GM12878 (cell line): ENCODE measurements at regions not wholly inside any gene's neighbourhood (a gene's known extent, or its start where the extent isn't known, plus 50 kb on each side); places are given as distances from the start of the nearest gene placed in this dataset.

Experiments used
- BACH1 ChIP-seq: fragments of 450-650 bp; IDR thresholded peaks from 2 replicates; pipeline ENCODE4 v1.6.1; 2017; ENCODE audit warnings: mild to moderate bottlenecking, borderline replicate concordance
- CEBPB ChIP-seq, 2 experiments: fragments of 150-350 bp in 1 of 2; IDR thresholded peaks; 2 replicates each; pipeline ENCODE4 v1.6.1; 2012 to 2014; ENCODE audit warnings: low read depth in 2 of 2, low read length in 2 of 2, borderline replicate concordance in 1 of 2, inconsistent platforms in 1 of 2
- DPF2 ChIP-seq: fragments of 450-650 bp; IDR thresholded peaks from 2 replicates; pipeline ENCODE4 v1.6.1; 2017; ENCODE audit warnings: mild to moderate bottlenecking
- HDAC6 ChIP-seq: fragments of 200-600 bp; sonication (generic); IDR thresholded peaks from one replicate; pipeline ENCODE4 v1.8.0; 2017; ENCODE audit warnings: antibody characterized with exemption; ENCODE audit not compliant: unreplicated experiment
- HDGF ChIP-seq: fragments of 450-650 bp; IDR thresholded peaks from 2 replicates; pipeline ENCODE4 v1.6.1; 2016; ENCODE audit warnings: antibody characterized with exemption
- KLF5 ChIP-seq: fragments of 450-650 bp; IDR thresholded peaks from 2 replicates; pipeline ENCODE4 v1.6.1; 2014; ENCODE audit warnings: mild to moderate bottlenecking; ENCODE audit not compliant: partially characterized antibody
- MEF2A ChIP-seq: IDR thresholded peaks from 2 replicates; pipeline ENCODE4 v1.6.1; 2011; ENCODE audit warnings: low read depth, mild to moderate bottlenecking, low read length, moderate library complexity; ENCODE audit not compliant: insufficient read depth
- MYC ChIP-seq: IDR thresholded peaks from 2 replicates; pipeline ENCODE4 v1.6.1; 2011; ENCODE audit warnings: mild to moderate bottlenecking, low read length, moderate library complexity, inconsistent platforms; ENCODE audit not compliant: insufficient read depth, insufficient replicate concordance, insufficient read length, severe bottlenecking
- NBN ChIP-seq: fragments of 450-650 bp; IDR thresholded peaks from 2 replicates; pipeline ENCODE4 v1.6.1; 2016
- NFXL1 ChIP-seq: fragments of 450-650 bp; IDR thresholded peaks from 2 replicates; pipeline ENCODE4 v1.6.1; 2017; ENCODE audit warnings: antibody characterized with exemption, mild to moderate bottlenecking, borderline replicate concordance
- NR2C1 ChIP-seq: fragments of 450-650 bp; IDR thresholded peaks from 2 replicates; pipeline ENCODE4 v1.6.1; 2017; ENCODE audit warnings: antibody characterized with exemption, mild to moderate bottlenecking, moderate library complexity
- PAX5 ChIP-seq: IDR thresholded peaks from 2 replicates; pipeline ENCODE4 v1.6.1; 2011; ENCODE audit warnings: low read depth, low read length, borderline replicate concordance
- POLR2AphosphoS5 ChIP-seq: IDR thresholded peaks from 2 replicates; pipeline ENCODE4 v1.6.1; 2011; ENCODE audit warnings: mild to moderate bottlenecking, low read length, inconsistent platforms
- SMC3 ChIP-seq: IDR thresholded peaks from 2 replicates; pipeline ENCODE4 v1.6.1; 2011; ENCODE audit warnings: low read length, improper control_type of control experiment, borderline replicate concordance
- SP1 ChIP-seq: IDR thresholded peaks from one replicate; pipeline ENCODE4 v1.6.1; 2011; ENCODE audit warnings: low read depth, low read length
- TCF12 ChIP-seq: IDR thresholded peaks from 2 replicates; pipeline ENCODE4 v1.6.1; 2011; ENCODE audit warnings: low read depth, mild to moderate bottlenecking, low read length
- ZNF384 ChIP-seq: IDR thresholded peaks from 2 replicates; pipeline ENCODE4 v1.6.1; 2012; ENCODE audit warnings: low read depth, mild to moderate bottlenecking, low read length, improper control_type of control experiment, borderline replicate concordance
- TF ChIP-seq, protein P1 (sequence below): IDR thresholded peaks from 2 replicates; pipeline ENCODE4 v1.6.1; 2012; ENCODE audit warnings: low read length, inconsistent platforms
- TF ChIP-seq, protein P2 (sequence below): fragments of 450-650 bp; IDR thresholded peaks from 2 replicates; pipeline ENCODE4 v1.6.1; 2016; ENCODE audit warnings: mild to moderate bottlenecking
- TF ChIP-seq, protein P3 (sequence below): fragments of 450-650 bp; IDR thresholded peaks from 2 replicates; pipeline ENCODE4 v1.6.1; 2017; ENCODE audit warnings: mild to moderate bottlenecking, moderate library complexity
- TF ChIP-seq, protein P4 (sequence below): fragments of 450-650 bp; IDR thresholded peaks from 2 replicates; pipeline ENCODE4 v1.6.1; 2017; ENCODE audit warnings: mild to moderate bottlenecking, low read depth, inconsistent platforms; ENCODE audit not compliant: poor library complexity, severe bottlenecking

DNA sequence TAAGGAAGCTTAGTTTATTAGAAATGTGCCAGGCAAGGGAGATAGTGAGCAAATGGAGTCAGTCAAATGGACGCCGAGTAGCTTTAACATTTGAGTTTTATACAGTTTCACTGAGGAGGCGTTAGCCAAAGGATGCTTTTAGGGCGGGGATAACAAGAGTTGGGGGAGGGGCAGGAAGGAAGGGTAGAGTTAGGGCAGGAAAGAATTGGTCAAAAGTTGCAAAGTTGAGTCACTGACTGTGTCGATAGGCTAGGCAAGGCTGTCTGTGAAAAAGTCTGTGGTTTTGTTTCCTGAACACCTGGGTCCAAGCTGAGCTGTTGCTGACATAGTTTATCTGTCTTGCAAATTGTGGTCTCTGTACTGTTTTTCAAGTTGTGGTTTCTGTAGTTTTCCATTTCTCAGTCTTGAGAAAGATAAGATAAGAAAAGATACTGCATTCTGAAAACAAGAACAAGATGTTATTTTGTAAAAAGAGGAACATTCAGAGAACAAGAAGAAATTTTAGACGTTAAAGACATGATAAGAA lies 62.6 kb upstream of the RESF1 start (continued):
- TF ChIP-seq, protein P1, sequence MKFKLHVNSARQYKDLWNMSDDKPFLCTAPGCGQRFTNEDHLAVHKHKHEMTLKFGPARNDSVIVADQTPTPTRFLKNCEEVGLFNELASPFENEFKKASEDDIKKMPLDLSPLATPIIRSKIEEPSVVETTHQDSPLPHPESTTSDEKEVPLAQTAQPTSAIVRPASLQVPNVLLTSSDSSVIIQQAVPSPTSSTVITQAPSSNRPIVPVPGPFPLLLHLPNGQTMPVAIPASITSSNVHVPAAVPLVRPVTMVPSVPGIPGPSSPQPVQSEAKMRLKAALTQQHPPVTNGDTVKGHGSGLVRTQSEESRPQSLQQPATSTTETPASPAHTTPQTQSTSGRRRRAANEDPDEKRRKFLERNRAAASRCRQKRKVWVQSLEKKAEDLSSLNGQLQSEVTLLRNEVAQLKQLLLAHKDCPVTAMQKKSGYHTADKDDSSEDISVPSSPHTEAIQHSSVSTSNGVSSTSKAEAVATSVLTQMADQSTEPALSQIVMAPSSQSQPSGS = peak; percentile 89
- TF ChIP-seq MEF2A = peak; percentile 81
- TF ChIP-seq, protein P2, sequence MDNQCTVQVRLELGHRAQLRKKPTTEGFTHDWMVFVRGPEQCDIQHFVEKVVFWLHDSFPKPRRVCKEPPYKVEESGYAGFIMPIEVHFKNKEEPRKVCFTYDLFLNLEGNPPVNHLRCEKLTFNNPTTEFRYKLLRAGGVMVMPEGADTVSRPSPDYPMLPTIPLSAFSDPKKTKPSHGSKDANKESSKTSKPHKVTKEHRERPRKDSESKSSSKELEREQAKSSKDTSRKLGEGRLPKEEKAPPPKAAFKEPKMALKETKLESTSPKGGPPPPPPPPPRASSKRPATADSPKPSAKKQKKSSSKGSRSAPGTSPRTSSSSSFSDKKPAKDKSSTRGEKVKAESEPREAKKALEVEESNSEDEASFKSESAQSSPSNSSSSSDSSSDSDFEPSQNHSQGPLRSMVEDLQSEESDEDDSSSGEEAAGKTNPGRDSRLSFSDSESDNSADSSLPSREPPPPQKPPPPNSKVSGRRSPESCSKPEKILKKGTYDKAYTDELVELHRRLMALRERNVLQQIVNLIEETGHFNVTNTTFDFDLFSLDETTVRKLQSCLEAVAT = peak; percentile 69
- no peak for TF ChIP-seq HDGF
- peak; percentile 82 for TF ChIP-seq POLR2AphosphoS5
- TF ChIP-seq PAX5 = peak; percentile 91; the same call in 1 of the 2 replicates
- TF ChIP-seq KLF5 = peak; percentile 48
- TF ChIP-seq ZNF384 = no peak; the same call in 1 of the 2 replicates
- TF ChIP-seq DPF2 = 0 out of 2 replicates have a peak, but pooled peaks have one; percentile 8
- TF ChIP-seq BACH1 = 0 out of 2 replicates have a peak, but pooled peaks have one; percentile 20
- TF ChIP-seq, protein P3, sequence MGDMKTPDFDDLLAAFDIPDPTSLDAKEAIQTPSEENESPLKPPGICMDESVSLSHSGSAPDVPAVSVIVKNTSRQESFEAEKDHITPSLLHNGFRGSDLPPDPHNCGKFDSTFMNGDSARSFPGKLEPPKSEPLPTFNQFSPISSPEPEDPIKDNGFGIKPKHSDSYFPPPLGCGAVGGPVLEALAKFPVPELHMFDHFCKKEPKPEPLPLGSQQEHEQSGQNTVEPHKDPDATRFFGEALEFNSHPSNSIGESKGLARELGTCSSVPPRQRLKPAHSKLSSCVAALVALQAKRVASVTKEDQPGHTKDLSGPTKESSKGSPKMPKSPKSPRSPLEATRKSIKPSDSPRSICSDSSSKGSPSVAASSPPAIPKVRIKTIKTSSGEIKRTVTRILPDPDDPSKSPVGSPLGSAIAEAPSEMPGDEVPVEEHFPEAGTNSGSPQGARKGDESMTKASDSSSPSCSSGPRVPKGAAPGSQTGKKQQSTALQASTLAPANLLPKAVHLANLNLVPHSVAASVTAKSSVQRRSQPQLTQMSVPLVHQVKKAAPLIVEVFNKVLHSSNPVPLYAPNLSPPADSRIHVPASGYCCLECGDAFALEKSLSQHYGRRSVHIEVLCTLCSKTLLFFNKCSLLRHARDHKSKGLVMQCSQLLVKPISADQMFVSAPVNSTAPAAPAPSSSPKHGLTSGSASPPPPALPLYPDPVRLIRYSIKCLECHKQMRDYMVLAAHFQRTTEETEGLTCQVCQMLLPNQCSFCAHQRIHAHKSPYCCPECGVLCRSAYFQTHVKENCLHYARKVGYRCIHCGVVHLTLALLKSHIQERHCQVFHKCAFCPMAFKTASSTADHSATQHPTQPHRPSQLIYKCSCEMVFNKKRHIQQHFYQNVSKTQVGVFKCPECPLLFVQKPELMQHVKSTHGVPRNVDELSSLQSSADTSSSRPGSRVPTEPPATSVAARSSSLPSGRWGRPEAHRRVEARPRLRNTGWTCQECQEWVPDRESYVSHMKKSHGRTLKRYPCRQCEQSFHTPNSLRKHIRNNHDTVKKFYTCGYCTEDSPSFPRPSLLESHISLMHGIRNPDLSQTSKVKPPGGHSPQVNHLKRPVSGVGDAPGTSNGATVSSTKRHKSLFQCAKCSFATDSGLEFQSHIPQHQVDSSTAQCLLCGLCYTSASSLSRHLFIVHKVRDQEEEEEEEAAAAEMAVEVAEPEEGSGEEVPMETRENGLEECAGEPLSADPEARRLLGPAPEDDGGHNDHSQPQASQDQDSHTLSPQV = peak; percentile 45; the same call in 1 of the 2 replicates
- TF ChIP-seq CEBPB (IDR thresholded peaks at IDR 0.05; ENCODE audit: borderline replicate concordance in 1 of 2, low read depth in 2 of 2, low read length in 2 of 2) = peak in 1 of 2 experiments; percentile 63; a peak in 2 of 4 replicates
- no peak for TF ChIP-seq MYC
- peak; percentile 76 for TF ChIP-seq NBN
- TF ChIP-seq, protein P4, sequence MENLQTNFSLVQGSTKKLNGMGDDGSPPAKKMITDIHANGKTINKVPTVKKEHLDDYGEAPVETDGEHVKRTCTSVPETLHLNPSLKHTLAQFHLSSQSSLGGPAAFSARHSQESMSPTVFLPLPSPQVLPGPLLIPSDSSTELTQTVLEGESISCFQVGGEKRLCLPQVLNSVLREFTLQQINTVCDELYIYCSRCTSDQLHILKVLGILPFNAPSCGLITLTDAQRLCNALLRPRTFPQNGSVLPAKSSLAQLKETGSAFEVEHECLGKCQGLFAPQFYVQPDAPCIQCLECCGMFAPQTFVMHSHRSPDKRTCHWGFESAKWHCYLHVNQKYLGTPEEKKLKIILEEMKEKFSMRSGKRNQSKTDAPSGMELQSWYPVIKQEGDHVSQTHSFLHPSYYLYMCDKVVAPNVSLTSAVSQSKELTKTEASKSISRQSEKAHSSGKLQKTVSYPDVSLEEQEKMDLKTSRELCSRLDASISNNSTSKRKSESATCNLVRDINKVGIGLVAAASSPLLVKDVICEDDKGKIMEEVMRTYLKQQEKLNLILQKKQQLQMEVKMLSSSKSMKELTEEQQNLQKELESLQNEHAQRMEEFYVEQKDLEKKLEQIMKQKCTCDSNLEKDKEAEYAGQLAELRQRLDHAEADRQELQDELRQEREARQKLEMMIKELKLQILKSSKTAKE = peak; percentile 98
- no peak for TF ChIP-seq NFXL1
- 0 out of 2 replicates have a peak, but pooled peaks have one; percentile 24 for TF ChIP-seq SMC3
- TF ChIP-seq TCF12 = peak; percentile 98
- TF ChIP-seq NR2C1 = no peak
- TF ChIP-seq HDAC6 = no peak
- TF ChIP-seq SP1 = peak; percentile 92
